Middle frontal gyrus (tissue), 1 donor: ENCODE measurements at regions not wholly inside any gene's neighbourhood (a gene's known extent, or its start where the extent isn't known, plus 50 kb on each side); places are given as distances from the start of the nearest gene placed in this dataset.

Experiments
- DNase-seq: peaks from one replicate; pipeline ENCODE4 v3.0.0-alpha.2; 2015; ENCODE audit warnings: low spot score; ENCODE audit errors: extremely low spot score

GRCh38 chr11:11044137-11044855, 186.4 kb upstream of the ZBED5 start:
- no peak for DNase-seq

GRCh38 chr11:11043721-11044120, 185.9 kb upstream of the ZBED5 start:
- DNase-seq: no peak

GRCh38 chr11:11039208-11039965, 181.5 kb upstream of the ZBED5 start:
- DNase-seq: no peak

- no peak for DNase-seq
Measured at GRCh38 chr11:11038782-11039181, 180.9 kb upstream of the ZBED5 start.

- DNase-seq: peak; percentile 18
Measured at GRCh38 chr11:11038352-11038751, 180.5 kb upstream of the ZBED5 start.

GRCh38 chr11:11036848-11037732, 179.2 kb upstream of the ZBED5 start:
- DNase-seq: peak; percentile 29

- DNase-seq: no peak
Measured at GRCh38 chr11:11036185-11036847, 178.5 kb upstream of the ZBED5 start.

- DNase-seq: no peak
Measured at GRCh38 chr11:11035331-11035730, 177.5 kb upstream of the ZBED5 start.

- no peak for DNase-seq
Measured at GRCh38 chr11:11034476-11034875, 176.6 kb upstream of the ZBED5 start.

- DNase-seq: no peak
Measured at GRCh38 chr11:11032066-11032465, 174.2 kb upstream of the ZBED5 start.

GRCh38 chr11:11029027-11029426, 171.2 kb upstream of the ZBED5 start:
- no peak for DNase-seq

- no peak for DNase-seq
Measured at GRCh38 chr11:11028017-11028692, 170.3 kb upstream of the ZBED5 start.

GRCh38 chr11:11027288-11027687, 169.4 kb upstream of the ZBED5 start:
- DNase-seq: no peak

- no peak for DNase-seq
Measured at GRCh38 chr11:11025087-11025486, 167.2 kb upstream of the ZBED5 start.

- DNase-seq: no peak
Measured at GRCh38 chr11:11022125-11022730, 164.4 kb upstream of the ZBED5 start.

GRCh38 chr11:11021563-11021962, 163.7 kb upstream of the ZBED5 start:
- no peak for DNase-seq

GRCh38 chr11:11020747-11021149, 162.9 kb upstream of the ZBED5 start:
- DNase-seq: no peak

GRCh38 chr11:11020219-11020726, 162.4 kb upstream of the ZBED5 start:
- DNase-seq: no peak

GRCh38 chr11:11016943-11017342, 159.1 kb upstream of the ZBED5 start:
- no peak for DNase-seq

GRCh38 chr11:11016068-11016467, 158.2 kb upstream of the ZBED5 start:
- DNase-seq: no peak
